Stimulated activated memory B cell treated with anti-CD40 and anti-IgM and Interleukin-4, amounts not matched to agents 10 μg/mL and 1 μg/mL and 100 μg/mL, for 72 hours (primary cell): ENCODE measurements at regions not wholly inside any gene's neighbourhood (a gene's known extent, or its start where the extent isn't known, plus 50 kb on each side); places are given as distances from the start of the nearest gene placed in this dataset.

Experiments
- ATAC-seq: fragments of 150-1000 bp; cut with Tn5 transposase; 2 replicates; pipeline ENCODE4 v1.10.0; 2021
- H3K27ac Mint-ChIP-seq: one replicate; pipeline ENCODE4 v1.8.0; 2022; ENCODE audit warnings: mild to moderate bottlenecking, mixed read lengths
- H3K27me3 Mint-ChIP-seq: one replicate; pipeline ENCODE4 v1.8.0; 2022; ENCODE audit warnings: mixed read lengths
- H3K36me3 Mint-ChIP-seq: one replicate; pipeline ENCODE4 v1.8.0; 2022; ENCODE audit warnings: mixed read lengths
- H3K4me1 Mint-ChIP-seq: one replicate; pipeline ENCODE4 v1.8.0; 2022; ENCODE audit warnings: mixed read lengths
- H3K4me3 Mint-ChIP-seq: one replicate; pipeline ENCODE4 v1.8.0; 2022; ENCODE audit warnings: mild to moderate bottlenecking, moderate library complexity, mixed read lengths
- H3K9me3 Mint-ChIP-seq: one replicate; pipeline ENCODE4 v1.8.0; 2022; ENCODE audit warnings: mixed read lengths

- H3K36me3 Mint-ChIP-seq = no peaks in the 10 kb centered on the region
- no peak overlapping the region for H3K27ac Mint-ChIP-seq
- no peaks in the 10 kb centered on the region for H3K9me3 Mint-ChIP-seq
- H3K27me3 Mint-ChIP-seq = no peaks in the 10 kb centered on the region
- H3K4me1 Mint-ChIP-seq = peaks cover 14% of the 10 kb centered on the region
- no peak for ATAC-seq
- no peak overlapping the region for H3K4me3 Mint-ChIP-seq
Observed at GRCh38 chr6:90356012-90356421, 59.4 kb upstream of the BACH2 start.

DNA sequence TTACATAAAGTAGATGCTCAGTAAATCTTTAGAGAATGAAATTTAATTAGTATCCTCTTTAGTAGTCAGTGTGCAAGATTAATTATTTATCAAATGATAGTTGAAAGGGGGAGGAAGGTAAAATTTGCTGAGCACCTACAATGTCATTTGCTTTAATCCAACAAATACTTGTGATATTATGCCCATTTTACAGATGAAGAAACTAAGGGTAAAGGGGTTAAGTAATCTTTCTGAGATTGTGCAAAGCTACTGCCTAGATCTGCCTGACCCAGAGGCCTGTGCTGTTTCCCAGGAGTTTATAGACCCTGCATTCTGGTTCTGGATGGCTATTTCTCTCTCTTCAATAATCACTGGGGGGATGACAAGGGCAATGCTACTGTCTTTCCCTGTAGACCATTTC, 58.3 kb upstream of the BACH2 start:
- Mint-ChIP-seq H3K27ac (no peak overlapping the region), H3K27me3 (no peaks in the 10 kb centered on the region), H3K9me3 (no peaks in the 10 kb centered on the region), H3K4me1 (peaks cover 24% of the 10 kb centered on the region), H3K36me3 (no peaks in the 10 kb centered on the region), H3K4me3 (no peak overlapping the region)
- no peak for ATAC-seq

DNA sequence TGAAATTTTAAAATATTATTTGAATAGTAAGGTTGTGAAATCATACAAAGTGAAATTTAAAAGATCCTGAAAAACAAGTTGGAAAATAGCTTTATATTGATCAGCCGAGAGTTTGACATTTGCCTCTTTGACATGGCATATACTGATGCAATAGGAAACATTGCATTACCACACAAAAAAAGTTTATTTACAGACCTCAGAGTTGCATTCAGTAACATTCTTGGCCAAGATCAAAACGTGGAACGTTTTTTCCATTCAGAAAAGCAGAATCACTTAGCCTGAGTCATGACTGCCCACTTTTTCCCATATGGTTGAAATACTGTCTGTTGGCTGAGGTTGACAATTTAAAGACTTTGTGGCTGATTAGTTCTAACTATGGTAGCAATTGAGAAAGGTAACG, 55.1 kb upstream of the BACH2 start:
- no peaks in the 10 kb centered on the region for H3K9me3 Mint-ChIP-seq
- no peak overlapping the region for H3K4me3 Mint-ChIP-seq
- H3K27ac Mint-ChIP-seq = peak overlapping the region; percentile 68
- peaks cover 31% of the 10 kb centered on the region for H3K4me1 Mint-ChIP-seq
- ATAC-seq = no peak
- no peaks in the 10 kb centered on the region for H3K36me3 Mint-ChIP-seq
- H3K27me3 Mint-ChIP-seq = no peaks in the 10 kb centered on the region

DNA sequence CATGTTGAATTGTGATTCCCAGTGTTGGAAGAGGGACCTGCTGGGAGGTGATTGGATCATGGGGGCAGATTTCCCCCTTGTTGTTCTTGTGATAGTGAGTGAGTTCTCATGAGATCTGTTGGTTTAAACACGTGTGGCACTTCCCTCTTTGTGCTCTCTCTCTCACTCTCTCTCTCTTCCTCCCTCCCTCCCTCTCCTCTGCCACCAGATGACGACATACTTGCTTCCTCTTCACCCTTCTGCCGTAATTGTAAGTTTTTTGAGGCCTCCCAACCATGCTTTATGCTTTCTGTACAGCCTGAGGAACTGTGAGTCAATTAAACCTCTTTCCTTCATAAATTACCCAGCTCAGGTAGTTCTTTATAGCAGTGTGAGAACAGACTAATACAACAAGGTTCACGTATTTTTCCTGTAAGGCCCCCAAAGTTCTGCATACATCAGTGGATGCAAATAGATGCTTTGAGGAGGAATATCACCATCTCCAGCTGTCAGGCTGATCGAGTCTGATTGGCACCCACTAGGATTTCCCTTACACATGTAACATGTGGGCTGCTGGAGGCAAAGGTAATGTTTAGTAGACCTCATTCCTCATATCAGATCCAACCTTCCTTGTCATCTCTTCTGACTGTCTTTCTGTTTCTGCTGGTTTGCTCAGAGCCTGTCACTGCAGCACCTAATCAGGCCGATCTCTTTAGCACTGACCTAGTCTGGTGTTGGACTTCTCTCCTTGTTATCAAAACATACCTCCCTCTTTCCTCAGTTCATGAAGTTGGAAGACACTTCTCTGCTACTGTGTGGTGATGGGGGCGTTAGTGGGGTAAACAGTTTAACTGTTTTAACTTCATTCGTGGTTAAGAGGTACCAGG, 54.3 kb upstream of the BACH2 start:
- Mint-ChIP-seq H3K27me3 (no peaks in the 10 kb centered on the region), H3K27ac (peak overlapping the region; percentile 68), H3K36me3 (no peaks in the 10 kb centered on the region), H3K4me3 (no peak overlapping the region), H3K4me1 (peaks cover 31% of the 10 kb centered on the region), H3K9me3 (no peaks in the 10 kb centered on the region)
- ATAC-seq = peak; percentile 92

DNA sequence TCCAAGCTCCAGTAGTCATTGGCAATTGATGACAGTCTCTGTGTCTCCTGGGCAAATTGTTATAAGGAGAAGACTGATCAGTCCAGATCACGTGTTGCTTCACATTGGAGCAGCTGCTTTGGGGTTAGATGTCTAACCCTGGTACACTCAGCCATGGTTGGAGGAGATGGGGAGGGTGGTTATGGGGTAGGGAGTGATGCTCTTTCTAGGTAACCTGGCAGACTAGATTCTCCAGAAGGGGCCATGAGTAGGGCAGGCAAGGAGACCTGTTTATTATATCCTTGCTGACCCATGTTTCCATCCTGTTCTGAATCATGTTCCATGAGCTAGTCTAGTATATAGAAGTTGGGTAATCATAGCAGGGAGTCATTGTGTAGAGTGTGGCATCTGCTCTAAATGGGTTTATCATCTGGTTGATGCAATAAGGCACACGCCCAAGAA, 50.8 kb upstream of the BACH2 start:
- no peak for ATAC-seq
- Mint-ChIP-seq H3K27ac (no peak overlapping the region), H3K9me3 (no peaks in the 10 kb centered on the region), H3K4me3 (no peak overlapping the region), H3K27me3 (no peaks in the 10 kb centered on the region), H3K4me1 (peaks cover 28% of the 10 kb centered on the region), H3K36me3 (no peaks in the 10 kb centered on the region)

GRCh38 chr6:90346729-90347128, 50.1 kb upstream of the BACH2 start:
- Mint-ChIP-seq H3K4me3 (no peak overlapping the region), H3K27me3 (no peaks in the 10 kb centered on the region), H3K9me3 (no peaks in the 10 kb centered on the region), H3K27ac (no peak overlapping the region), H3K4me1 (peaks cover 22% of the 10 kb centered on the region), H3K36me3 (no peaks in the 10 kb centered on the region)
- ATAC-seq = no peak
